ENCODE measurements at regions not wholly inside any gene's neighbourhood (a gene's known extent, or its start where the extent isn't known, plus 50 kb on each side); places are given as distances from the start of the nearest gene placed in this dataset.

DNA sequence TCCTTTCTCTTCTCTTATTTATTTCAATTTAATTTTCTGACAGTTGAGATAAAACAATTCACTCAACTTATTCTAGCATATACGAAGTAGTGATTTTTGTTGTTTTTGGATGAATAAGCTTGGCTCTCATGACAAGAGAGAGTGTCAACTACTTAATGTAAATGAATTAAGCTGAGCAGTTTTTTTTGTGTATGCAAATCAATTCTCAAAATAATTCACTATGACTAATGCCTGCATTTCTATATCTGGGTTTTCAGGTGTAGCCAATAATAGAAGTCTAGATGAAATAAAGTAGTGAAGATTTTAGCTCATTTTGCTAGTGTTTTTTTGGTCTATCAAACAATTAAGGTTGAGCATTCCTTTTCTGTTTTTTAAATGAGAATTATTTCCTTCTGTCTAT is 1354.0 kb downstream of the CDH8 start:
- intact Hi-C loops (cut with micrococcal nuclease; ENCODE audit: unreplicated experiment), result no loop called here
- H2AFZ ChIP-seq (ENCODE audit: low read length), result no peak overlapping the region
- TF ChIP-seq NFE2L2 (IDR thresholded peaks at IDR 0.05; ENCODE audit: low read length) (no peak), ZNF317 (CRISPR knock-in tag; IDR thresholded peaks at IDR 0.05) (no peak), ZNF761 (CRISPR knock-in tag; conservative IDR thresholded peaks at IDR 0.05) (no peak), HOXA7 (CRISPR knock-in tag; IDR thresholded peaks at IDR 0.05) (no peak), ZNF451 (CRISPR knock-in tag; IDR thresholded peaks at IDR 0.05) (no peak), DNMT1 (CRISPR knock-in tag; IDR thresholded peaks at IDR 0.05) (no peak), RNF2 (conservative IDR thresholded peaks at IDR 0.05; ENCODE audit: low read depth) (no peak), ZNF607 (CRISPR knock-in tag; IDR thresholded peaks at IDR 0.05; ENCODE audit: borderline replicate concordance) (no peak), SRSF4 (IDR thresholded peaks at IDR 0.05; ENCODE audit: low read depth, low read length, poor library complexity, severe bottlenecking) (no peak), ZNF749 (CRISPR knock-in tag; IDR thresholded peaks at IDR 0.05; ENCODE audit: borderline replicate concordance) (no peak), ATF7-NPFF (CRISPR knock-in tag; IDR thresholded peaks at IDR 0.05; ENCODE audit: low read depth) (no peak)
- TF ChIP-seq, protein P1, sequence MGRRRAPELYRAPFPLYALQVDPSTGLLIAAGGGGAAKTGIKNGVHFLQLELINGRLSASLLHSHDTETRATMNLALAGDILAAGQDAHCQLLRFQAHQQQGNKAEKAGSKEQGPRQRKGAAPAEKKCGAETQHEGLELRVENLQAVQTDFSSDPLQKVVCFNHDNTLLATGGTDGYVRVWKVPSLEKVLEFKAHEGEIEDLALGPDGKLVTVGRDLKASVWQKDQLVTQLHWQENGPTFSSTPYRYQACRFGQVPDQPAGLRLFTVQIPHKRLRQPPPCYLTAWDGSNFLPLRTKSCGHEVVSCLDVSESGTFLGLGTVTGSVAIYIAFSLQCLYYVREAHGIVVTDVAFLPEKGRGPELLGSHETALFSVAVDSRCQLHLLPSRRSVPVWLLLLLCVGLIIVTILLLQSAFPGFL (CRISPR knock-in tag; IDR thresholded peaks at IDR 0.05), result no peak
- TF ChIP-seq, protein P2, sequence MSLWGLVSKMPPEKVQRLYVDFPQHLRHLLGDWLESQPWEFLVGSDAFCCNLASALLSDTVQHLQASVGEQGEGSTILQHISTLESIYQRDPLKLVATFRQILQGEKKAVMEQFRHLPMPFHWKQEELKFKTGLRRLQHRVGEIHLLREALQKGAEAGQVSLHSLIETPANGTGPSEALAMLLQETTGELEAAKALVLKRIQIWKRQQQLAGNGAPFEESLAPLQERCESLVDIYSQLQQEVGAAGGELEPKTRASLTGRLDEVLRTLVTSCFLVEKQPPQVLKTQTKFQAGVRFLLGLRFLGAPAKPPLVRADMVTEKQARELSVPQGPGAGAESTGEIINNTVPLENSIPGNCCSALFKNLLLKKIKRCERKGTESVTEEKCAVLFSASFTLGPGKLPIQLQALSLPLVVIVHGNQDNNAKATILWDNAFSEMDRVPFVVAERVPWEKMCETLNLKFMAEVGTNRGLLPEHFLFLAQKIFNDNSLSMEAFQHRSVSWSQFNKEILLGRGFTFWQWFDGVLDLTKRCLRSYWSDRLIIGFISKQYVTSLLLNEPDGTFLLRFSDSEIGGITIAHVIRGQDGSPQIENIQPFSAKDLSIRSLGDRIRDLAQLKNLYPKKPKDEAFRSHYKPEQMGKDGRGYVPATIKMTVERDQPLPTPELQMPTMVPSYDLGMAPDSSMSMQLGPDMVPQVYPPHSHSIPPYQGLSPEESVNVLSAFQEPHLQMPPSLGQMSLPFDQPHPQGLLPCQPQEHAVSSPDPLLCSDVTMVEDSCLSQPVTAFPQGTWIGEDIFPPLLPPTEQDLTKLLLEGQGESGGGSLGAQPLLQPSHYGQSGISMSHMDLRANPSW (CRISPR knock-in tag; IDR thresholded peaks at IDR 0.05; ENCODE audit: borderline replicate concordance), result no peak
- TF ChIP-seq, protein P3, sequence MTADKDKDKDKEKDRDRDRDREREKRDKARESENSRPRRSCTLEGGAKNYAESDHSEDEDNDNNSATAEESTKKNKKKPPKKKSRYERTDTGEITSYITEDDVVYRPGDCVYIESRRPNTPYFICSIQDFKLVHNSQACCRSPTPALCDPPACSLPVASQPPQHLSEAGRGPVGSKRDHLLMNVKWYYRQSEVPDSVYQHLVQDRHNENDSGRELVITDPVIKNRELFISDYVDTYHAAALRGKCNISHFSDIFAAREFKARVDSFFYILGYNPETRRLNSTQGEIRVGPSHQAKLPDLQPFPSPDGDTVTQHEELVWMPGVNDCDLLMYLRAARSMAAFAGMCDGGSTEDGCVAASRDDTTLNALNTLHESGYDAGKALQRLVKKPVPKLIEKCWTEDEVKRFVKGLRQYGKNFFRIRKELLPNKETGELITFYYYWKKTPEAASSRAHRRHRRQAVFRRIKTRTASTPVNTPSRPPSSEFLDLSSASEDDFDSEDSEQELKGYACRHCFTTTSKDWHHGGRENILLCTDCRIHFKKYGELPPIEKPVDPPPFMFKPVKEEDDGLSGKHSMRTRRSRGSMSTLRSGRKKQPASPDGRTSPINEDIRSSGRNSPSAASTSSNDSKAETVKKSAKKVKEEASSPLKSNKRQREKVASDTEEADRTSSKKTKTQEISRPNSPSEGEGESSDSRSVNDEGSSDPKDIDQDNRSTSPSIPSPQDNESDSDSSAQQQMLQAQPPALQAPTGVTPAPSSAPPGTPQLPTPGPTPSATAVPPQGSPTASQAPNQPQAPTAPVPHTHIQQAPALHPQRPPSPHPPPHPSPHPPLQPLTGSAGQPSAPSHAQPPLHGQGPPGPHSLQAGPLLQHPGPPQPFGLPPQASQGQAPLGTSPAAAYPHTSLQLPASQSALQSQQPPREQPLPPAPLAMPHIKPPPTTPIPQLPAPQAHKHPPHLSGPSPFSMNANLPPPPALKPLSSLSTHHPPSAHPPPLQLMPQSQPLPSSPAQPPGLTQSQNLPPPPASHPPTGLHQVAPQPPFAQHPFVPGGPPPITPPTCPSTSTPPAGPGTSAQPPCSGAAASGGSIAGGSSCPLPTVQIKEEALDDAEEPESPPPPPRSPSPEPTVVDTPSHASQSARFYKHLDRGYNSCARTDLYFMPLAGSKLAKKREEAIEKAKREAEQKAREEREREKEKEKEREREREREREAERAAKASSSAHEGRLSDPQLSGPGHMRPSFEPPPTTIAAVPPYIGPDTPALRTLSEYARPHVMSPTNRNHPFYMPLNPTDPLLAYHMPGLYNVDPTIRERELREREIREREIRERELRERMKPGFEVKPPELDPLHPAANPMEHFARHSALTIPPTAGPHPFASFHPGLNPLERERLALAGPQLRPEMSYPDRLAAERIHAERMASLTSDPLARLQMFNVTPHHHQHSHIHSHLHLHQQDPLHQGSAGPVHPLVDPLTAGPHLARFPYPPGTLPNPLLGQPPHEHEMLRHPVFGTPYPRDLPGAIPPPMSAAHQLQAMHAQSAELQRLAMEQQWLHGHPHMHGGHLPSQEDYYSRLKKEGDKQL (CRISPR knock-in tag; IDR thresholded peaks at IDR 0.05; ENCODE audit: low read depth), result no peak
- TF ChIP-seq, protein P4, sequence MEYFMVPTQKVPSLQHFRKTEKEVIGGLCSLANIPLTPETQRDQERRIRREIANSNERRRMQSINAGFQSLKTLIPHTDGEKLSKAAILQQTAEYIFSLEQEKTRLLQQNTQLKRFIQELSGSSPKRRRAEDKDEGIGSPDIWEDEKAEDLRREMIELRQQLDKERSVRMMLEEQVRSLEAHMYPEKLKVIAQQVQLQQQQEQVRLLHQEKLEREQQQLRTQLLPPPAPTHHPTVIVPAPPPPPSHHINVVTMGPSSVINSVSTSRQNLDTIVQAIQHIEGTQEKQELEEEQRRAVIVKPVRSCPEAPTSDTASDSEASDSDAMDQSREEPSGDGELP (IDR thresholded peaks at IDR 0.05; ENCODE audit: borderline replicate concordance, low read depth), result no peak
- TF ChIP-seq, protein P5, sequence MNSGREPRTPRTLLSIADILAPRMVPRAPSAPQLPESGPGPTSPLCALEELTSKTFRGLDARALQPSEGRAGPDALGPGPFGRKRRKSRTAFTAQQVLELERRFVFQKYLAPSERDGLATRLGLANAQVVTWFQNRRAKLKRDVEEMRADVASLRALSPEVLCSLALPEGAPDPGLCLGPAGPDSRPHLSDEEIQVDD (CRISPR knock-in tag; IDR thresholded peaks at IDR 0.05; ENCODE audit: borderline replicate concordance), result no peak
- H3K27me3 ChIP-seq (ENCODE audit: control insufficient read depth in 1 of 2, insufficient read depth in 2 of 2, low read length in 2 of 2), result no peaks in the 10 kb centered on the region
- ATAC-seq (no peak), FAIRE-seq (no peak), DNase-seq (ENCODE audit: low spot score) (no peak)
- WGBS (ENCODE audit: low lambda C conversion rate), result 5% methylated on average over 1 of the region's 1 CpG
- CTCF ChIA-PET (ENCODE audit: low intra/inter-chr PET ratio, low total read pairs), result no interaction called here
- H3K4me3 ChIP-seq (replicated peaks in 1 of 3; ENCODE audit: insufficient read depth in 1 of 3, low read depth in 2 of 3, low read length in 3 of 3), result no peak overlapping the region
- H4K20me1 ChIP-seq (ENCODE audit: insufficient read depth, low read length), result no peaks in the 10 kb centered on the region
- no peak overlapping the region for H3K27ac ChIP-seq (ENCODE audit: extremely low read length, insufficient read depth, low read length)
- H3K9ac ChIP-seq (ENCODE audit: insufficient read depth, low read depth, low read length), result no peak overlapping the region
- no TSS peak for BruUV-seq (replicated peaks)
- H3K79me2 ChIP-seq (ENCODE audit: insufficient read depth, low read length), result no peaks in the 10 kb centered on the region
- in situ Hi-C loops (cut with HindIII; ENCODE audit: extremely low pct_ligation_motif_present, low pct_unique_long_range_greater_than_20kb), result no loop called here
- POLR2A ChIA-PET, result no interaction called here
- no peaks in the 10 kb centered on the region for H3K4me1 ChIP-seq (ENCODE audit: insufficient read depth, low read length)
- peaks cover 76% of the 10 kb centered on the region for H3K9me3 ChIP-seq (ENCODE audit: low read length)
- H3K36me3 ChIP-seq (replicated peaks in 1 of 2; ENCODE audit: control insufficient read depth in 1 of 2, insufficient read depth in 2 of 2, low read length in 2 of 2), result no peaks in the 10 kb centered on the region
- H3K4me2 ChIP-seq (ENCODE audit: low read depth, low read length), result no peak overlapping the region

Data from HepG2 (cell line).